Bronchial epithelial cell (primary cell): ENCODE measurements at regions not wholly inside any gene's neighbourhood (a gene's known extent, or its start where the extent isn't known, plus 50 kb on each side); places are given as distances from the start of the nearest gene placed in this dataset.

Source experiments
- DNase-seq: peaks from one replicate; pipeline ENCODE4 v3.0.0-alpha.2; 2010; ENCODE audit warnings: low read depth
- FAIRE-seq: peaks from 2 replicates; lab custom pipeline; 2011; peaks lifted over from hg19 to GRCh38; lab: Jason Lieb, UNC
- H3K27me3 ChIP-seq: 2 replicates; pipeline ENCODE4 v1.5.1; 2011; ENCODE audit warnings: low read length; ENCODE audit not compliant: control insufficient read depth, insufficient read depth
- H3K36me3 ChIP-seq: 2 replicates; pipeline ENCODE4 v1.5.1; 2011; ENCODE audit warnings: low read length; ENCODE audit not compliant: control insufficient read depth, insufficient read depth
- H3K4me3 ChIP-seq: 2 replicates; pipeline ENCODE4 v1.5.1; 2011; ENCODE audit warnings: mild to moderate bottlenecking, low read depth, low read length, control low read depth
- TF ChIP-seq, protein P1 (sequence below): IDR thresholded peaks from 2 replicates; pipeline ENCODE4 v1.5.1; 2011; ENCODE audit warnings: mild to moderate bottlenecking, moderate library complexity, low read length, control low read depth, inconsistent platforms; ENCODE audit not compliant: insufficient read depth, severe bottlenecking

DNA sequence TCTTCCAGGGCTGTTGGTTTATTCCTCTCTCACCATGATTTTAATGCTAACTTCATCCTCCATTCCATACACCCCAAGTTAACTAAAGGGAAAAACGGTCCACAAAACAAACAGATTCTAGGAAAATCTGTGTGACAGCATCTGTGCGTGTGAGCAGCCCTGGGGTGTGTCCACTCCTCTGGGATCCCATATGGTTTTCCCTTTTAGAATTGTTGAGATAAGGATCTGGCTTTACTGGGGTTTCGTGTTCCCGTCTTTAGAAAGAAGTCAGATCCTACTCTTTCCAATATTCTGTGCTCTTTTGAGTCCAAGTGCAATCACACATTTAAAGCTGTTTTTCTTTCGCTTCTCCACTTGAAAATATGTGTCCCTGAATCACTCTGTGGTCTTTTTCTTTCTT lies 257.1 kb downstream of the KLF6 start:
- TF ChIP-seq, protein P1, sequence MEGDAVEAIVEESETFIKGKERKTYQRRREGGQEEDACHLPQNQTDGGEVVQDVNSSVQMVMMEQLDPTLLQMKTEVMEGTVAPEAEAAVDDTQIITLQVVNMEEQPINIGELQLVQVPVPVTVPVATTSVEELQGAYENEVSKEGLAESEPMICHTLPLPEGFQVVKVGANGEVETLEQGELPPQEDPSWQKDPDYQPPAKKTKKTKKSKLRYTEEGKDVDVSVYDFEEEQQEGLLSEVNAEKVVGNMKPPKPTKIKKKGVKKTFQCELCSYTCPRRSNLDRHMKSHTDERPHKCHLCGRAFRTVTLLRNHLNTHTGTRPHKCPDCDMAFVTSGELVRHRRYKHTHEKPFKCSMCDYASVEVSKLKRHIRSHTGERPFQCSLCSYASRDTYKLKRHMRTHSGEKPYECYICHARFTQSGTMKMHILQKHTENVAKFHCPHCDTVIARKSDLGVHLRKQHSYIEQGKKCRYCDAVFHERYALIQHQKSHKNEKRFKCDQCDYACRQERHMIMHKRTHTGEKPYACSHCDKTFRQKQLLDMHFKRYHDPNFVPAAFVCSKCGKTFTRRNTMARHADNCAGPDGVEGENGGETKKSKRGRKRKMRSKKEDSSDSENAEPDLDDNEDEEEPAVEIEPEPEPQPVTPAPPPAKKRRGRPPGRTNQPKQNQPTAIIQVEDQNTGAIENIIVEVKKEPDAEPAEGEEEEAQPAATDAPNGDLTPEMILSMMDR, result no peak
- FAIRE-seq, result no peak
- Histone ChIP-seq H3K27me3 (no peaks in the 10 kb centered on the region), H3K4me3 (no peak overlapping the region), H3K36me3 (no peaks in the 10 kb centered on the region)
- no peak for DNase-seq

DNA sequence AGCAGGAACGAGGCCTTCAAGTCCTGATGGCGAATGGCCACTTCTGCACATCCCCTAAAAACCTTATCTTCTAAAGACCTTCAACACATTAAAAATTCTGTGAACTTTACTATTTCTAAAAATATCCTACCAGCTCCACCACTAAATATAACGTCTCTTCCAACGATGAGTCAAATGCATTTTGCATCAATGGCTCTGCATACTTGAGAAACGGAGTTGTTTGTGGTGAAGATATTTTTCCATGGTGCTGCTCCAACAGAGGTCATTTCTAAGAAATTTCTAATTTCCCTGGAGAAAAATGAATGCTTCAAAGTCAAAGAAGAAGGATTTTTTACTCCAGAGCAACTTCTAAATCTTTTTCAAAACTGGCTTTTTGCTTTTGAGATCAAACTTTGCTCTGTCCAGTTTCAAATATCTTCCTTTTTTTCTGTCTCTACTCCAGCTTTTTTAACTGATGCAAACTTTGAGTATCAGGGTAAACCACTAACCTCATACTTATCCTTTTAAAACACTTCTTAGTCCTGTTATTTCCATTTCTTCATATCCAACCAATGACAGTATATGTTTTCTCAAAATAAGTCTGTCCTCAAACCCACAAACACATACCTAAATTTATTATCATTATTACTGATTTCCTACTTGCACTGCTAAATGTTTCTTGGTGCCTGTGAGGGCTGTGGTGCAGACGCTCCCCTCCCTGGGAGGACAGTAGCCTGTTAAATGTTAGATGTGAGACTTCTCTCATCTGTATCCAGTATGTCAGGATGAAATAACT lies 258.1 kb downstream of the KLF6 start:
- H3K36me3 ChIP-seq, result no peaks in the 10 kb centered on the region
- TF ChIP-seq, protein P1, result no peak
- FAIRE-seq, result no peak

DNA sequence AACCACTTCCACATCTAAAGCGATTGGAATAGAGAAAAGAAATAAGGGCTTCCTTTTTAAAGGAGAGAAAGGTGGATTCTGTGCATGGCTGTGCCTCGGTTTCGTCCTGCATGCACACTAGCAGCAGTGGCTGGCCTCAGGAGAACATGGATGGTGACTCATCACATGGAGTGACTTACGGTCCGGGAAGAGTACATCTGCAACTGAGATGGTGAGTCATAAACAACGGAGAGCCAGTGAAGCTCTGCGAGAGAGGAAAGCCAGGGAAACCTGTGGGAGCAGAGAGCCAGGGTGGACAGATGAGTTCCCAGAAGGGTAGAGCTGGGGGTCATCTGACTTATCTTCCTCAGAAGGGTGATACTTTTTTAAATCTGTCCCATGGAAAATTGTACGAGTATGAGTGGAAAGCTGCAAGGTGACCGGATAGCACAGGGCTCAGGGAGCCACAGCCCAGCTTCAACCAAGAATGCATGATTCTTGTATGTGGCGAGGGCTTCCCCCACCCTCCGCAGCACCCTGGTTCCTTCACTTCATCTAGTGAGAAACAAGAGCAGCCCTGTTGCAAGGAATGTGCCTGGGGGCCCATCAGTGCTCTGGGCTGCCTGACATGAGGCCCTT lies 259.1 kb downstream of the KLF6 start:
- H3K27me3 ChIP-seq, result no peaks in the 10 kb centered on the region
- H3K4me3 ChIP-seq, result no peak overlapping the region
- no peaks in the 10 kb centered on the region for H3K36me3 ChIP-seq
- FAIRE-seq (no peak), DNase-seq (peak; percentile 97)
- TF ChIP-seq, protein P1, result no peak

More for the DNA sequence above, 258.1 kb downstream of the KLF6 start:
- no peaks in the 10 kb centered on the region for H3K27me3 ChIP-seq
- no peak for DNase-seq
- H3K4me3 ChIP-seq, result no peak overlapping the region

DNA sequence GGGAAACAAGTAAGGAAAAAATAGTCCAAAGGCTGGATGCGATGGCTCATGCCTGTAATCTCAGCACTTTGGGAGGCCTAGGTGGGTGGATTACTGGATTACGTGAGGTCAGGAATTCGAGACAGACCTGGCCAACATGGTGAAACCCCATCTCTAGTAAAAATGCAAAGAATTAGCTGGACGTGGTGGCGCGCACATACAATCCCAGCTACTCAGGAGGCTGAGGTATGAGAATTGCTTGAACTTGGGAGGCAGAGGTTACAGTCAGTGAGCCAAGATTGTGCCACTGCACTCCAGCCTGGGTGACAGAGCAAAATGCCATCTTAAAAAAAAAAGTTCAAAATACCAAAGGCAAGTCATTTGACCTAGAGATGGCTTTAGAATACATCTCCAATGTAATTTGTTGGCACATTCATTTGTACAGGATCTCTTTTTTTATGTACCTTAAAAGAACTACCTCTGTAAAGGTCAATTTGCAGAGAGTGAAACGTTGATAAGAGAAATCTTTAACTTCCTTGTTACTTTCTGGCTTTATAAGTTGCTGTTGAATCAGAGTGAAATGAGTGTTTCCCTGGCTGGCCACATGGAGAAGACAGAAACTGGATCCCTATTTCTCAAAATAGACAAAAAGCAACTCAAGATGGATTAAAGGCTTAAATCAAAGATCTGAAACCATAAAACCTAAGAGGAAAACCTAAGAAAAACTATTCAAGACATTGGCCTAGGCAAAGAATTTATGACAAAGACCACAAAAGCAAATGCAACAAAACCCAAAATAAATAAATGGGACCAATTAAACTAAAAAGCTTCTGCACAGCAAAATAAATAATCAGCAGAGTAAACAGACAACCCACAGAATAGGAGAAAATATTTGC lies 260.7 kb downstream of the KLF6 start:
- FAIRE-seq, result no peak

DNA sequence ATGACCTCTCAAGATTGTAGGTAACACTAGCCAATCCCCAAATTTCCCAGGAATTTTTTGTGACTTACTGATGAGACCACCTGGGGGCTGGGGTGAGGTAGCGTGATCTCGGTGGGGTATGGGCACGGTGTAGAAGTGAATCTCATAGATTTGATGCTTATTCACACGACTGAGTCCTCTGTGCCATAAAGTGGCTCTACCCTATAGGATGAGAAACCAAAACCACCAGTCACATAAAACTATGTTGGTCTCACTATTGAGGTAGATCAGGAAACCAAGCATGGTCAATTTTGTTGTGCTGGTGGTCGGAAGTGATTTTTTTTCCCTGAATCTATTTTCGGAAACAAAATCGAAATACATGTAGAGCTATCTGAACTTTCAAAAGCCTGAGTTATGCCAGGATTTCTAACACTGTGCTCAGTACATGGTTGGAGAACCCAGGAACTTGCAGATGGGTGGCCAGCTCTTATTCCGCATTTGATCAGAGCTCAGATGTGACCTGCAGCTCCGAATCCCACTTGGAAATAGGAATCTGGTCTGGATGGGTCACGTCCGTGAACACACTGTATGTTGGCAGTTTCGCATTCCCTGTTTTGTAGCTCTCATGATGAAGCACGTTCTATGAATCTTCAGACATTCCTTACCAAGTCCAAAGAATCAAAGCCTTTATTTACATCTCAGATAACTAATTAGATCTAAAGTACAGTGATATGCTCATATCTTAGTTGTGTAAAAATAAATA lies 261.5 kb downstream of the KLF6 start:
- DNase-seq (no peak), FAIRE-seq (no peak)
- no peak overlapping the region for H3K4me3 ChIP-seq

More for the DNA sequence above, 260.7 kb downstream of the KLF6 start:
- DNase-seq, result no peak
- Histone ChIP-seq H3K4me3 (no peak overlapping the region), H3K27me3 (no peaks in the 10 kb centered on the region), H3K36me3 (no peaks in the 10 kb centered on the region)
- TF ChIP-seq, protein P1, result no peak

More for the DNA sequence above, 261.5 kb downstream of the KLF6 start:
- TF ChIP-seq, protein P1, result no peak
- H3K27me3 ChIP-seq, result no peaks in the 10 kb centered on the region
- no peaks in the 10 kb centered on the region for H3K36me3 ChIP-seq
